GM18870 (cell line): ENCODE measurements at regions not wholly inside any gene's neighbourhood (a gene's known extent, or its start where the extent isn't known, plus 50 kb on each side); places are given as distances from the start of the nearest gene placed in this dataset.

ENCODE experiments used
- ATAC-seq: cut with Tn5 transposase; IDR thresholded peaks from one replicate; pipeline ENCODE4 v1.9.1; 2021; ENCODE audit warnings: moderate library complexity; ENCODE audit not compliant: unreplicated experiment

DNA sequence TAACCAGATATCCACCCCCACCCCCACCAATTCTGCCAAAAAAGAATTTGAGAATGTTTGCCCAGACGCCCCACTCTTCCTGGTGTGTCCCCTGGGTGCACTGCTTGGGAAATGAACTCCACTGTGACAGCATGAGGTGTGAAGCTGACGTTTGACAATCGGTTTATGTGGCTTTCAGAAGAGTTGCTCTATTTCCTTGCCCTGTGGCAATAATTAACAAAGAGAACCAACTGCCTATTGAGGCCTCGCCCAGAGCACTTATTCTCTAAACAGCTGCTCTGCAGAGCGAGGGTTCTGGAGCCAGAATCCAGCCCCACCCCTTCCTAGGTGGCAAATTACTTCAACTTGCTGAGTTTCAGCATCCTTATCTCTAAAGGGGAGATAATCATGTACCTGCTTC is 115.8 kb upstream of the SIX3 start:
- ATAC-seq: peak; percentile 78

DNA sequence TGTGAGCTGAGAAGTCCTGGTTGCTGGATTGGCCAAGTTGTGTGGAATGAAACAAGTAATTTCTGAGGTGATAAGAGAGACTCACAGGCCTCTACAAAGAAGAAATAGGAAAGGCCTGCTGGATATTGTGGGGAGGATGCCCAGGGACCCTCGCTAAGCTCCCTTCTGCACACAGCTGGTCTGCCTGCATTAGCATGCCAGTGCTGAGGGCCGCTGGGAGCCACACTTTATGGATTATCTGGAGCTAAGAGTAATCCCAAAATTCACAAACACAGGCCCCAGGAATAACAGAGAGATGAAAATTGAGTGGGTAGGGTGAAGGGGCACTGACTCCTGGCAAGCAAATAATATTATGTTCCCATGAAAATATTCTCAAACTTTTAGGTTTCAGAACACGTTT is 114.9 kb upstream of the SIX3 start:
- no peak for ATAC-seq

DNA sequence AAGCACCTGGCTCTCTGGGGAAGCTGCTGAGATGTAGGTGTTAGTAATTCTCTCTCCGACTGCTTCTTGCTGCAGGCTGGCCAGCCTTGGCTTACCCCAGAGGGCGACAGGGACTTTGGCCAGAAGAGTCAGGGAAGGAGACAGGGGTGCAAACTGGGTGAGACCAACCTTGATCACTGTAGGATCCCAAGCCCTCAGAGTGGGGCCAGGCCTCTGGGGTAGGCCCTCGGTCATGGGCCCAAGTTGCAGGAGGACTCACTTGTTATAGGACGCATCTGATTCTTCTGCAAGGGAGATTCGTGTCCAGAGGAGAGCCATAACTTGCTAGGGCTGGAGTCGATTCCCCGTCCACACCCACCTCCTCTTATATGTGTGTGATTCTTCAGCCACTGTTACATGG is 111.7 kb upstream of the SIX3 start:
- no peak for ATAC-seq

DNA sequence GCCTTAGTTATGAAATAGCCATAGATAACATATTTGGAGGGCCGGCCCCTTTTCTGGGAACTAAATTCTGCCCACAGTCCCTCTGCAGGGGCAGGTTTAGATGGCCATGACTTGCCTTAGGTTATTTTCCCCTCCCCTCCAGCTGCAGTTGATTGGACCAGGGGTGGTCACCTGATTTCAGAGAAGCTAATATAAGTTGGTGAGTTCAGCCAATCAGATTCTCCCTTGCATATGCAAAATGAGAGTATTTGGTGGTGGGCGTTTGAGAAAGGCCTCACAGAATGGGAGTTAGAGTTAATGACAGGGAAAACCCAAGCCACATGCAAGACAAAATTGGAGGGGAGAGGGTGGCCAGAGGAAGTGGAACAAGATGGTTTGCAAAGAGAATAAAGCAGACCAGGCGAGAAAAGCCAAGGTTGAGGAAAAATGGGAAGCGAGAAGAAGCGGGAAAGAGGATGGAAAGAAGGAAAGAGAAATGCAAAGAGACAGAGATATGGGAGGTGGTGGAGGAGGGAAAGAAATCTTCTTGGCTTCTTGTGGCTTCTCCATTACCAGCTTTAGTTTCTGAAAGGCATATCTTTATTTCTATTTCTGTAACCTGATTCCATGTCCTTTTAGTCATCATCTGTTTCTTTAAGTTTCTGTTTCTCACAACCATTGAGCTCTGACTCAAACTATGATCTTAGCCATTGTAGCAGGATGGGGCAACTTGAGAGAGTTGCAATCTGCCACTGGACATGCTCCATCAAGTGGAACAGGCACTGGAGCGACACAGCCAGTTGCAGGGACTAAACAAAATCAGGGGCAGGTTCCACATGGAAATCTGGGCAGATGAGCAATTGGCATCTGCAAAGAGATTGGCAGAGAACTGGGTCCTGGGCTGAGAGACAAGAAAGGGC is 108.1 kb upstream of the SIX3 start:
- peak; percentile 54 for ATAC-seq

DNA sequence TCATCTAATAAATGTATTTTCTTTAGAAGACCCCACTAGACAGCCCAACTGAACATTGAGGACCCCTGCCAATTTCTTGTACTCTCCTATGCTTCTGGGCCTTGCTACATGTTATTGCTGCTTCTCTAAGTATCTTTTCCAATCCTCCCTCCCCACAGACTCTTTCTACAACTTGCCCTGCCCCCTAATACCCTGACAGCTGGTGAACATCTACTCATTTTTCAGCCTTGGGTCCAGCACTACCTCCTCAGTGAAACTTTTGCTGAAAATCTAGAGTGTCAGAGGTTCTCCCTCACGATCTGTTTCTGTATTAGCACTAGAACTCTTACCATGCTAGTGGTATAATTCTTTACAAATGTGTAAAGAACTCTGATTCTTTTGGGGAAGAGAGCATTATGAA is 106.8 kb upstream of the SIX3 start:
- no peak for ATAC-seq

- no peak for ATAC-seq
Observed at GRCh38 chr2:44836174-44836573, 105.3 kb upstream of the SIX3 start.

GRCh38 chr2:44836916-44837315 is 104.6 kb upstream of the SIX3 start:
- no peak for ATAC-seq

- no peak for ATAC-seq
Observed at GRCh38 chr2:44838116-44838790, 103.2 kb upstream of the SIX3 start.

- ATAC-seq: no peak
Observed at GRCh38 chr2:44839370-44839769, 102.1 kb upstream of the SIX3 start.

DNA sequence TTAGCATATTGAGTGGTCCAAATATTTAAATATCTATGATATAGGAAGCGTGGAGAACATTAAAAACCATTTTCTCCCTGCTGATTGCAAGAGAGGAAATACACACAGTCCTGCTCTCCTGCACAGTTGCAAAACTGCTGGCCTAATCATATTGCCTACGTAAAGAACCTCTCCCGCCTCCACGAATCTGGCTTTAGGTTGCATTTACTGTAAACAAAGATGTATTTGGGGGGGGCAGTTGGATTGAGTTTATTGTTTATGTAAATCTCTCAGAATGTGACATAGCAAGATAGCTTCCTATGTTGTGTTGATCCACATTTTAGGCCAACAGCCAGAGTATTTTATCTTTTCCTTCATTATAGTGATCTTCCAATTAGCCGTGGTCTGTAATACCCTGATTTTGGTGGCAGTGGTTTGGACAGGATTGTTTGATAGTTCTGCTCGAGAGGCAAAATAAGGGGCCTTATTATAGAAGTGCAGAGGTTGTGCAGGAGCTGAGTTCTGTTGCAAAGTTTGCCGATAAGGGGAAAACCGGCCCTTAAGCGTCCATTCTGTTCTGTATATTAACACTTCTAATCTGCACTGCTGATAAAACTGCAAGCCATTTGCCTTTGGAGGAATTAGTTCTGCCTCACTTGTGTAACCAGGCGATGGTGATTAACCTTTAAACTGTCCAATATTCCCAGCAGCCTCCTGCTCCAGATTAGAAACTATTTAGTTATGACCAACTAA is 101.6 kb upstream of the SIX3 start:
- no peak for ATAC-seq

DNA sequence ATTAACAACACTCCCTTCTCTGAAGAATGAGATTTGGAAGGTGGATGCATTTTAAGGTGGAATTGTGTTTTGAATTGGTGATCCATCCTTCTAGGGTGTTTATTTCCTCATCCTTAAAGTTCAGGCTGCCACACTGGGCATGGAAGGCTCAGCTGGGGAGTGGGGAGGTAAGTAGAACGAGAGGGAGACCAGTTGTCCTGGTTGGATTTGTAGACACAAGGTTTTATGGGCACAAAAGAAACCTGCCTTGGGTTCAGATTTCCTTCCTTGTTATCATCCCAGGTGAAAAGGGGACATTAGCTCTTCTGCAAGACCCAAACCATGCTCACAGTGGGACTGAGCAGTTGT is 101.0 kb upstream of the SIX3 start:
- ATAC-seq: no peak

DNA sequence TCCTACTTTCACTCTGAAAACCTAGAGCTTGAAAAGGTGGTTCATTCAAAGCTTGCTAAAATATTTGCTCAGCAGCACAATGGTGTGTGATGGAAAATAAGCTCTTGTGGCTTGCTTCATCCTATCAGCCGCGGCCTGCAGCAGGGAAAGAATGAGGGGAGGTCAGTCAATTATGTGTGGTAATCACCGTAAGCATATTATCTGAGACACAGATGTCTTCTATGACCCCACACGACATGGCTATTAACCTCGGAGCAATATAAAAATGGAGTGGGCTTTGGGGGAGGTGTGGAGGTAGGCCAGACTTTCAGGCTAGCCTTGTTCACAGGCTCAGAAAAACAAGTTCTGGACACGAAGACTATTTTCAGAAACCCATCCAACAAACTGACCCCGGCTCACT is 98.4 kb upstream of the SIX3 start:
- no peak for ATAC-seq

DNA sequence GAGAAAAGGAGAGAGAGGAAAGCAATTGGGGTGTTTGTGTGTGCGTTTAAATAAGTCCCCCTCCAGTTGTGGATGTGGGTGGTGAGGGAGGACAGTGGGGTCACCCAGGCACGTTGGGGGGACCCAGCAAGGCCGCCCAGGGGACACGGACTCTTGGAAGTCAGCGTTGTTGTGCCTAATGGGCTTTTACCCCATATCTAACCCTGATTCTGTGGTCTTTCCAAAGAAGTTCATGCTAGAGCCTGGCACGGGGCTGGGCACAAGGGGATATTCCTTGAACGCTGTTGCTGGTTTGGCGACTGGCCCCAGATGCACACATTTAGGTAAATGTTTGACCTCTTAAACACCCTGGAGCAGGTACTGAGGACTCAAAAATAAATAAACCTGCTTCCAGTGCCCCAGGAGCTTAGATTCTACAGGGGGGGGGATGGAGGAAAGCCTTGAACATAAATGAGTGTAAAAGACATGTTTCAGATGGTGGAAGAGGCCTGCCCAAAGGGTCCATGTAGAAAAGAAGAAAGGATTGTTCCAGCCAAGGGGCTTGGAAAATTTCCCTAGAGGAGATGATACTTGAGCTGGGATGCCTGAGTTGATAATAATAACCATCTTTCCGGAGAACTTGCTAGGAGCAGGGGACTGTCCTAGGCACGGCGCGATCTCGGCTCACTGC is 97.7 kb upstream of the SIX3 start:
- ATAC-seq: no peak

DNA sequence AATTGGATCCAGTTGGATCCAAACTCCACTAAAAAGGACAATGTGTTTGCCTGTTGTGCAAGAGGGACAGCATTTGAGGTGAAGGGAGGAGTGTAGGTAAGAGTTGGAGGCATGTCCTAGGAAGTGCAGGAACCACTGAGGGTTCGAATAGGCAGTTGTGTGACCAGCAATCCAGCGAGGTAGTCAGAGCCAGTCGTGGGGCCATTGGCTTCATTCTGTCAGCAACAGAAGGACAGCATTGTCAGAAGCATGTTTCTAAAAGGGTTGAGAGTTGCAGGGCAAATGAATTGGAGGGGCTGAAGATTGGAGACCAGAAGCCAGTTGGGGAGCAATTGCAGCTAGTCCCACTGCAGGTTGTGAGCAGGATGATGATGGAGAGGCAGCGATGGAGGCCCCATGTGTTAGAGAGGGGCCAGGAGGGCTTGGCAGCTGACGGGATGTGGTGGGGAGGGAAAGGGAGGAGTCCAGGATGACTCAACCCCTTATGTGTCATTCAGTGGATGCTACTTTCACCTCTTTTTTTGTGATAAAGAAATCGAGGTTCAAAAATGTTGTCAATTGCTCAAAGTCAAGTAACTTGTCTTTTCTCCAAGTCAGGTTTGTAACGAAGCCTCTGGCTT is 96.7 kb upstream of the SIX3 start:
- ATAC-seq: no peak

- ATAC-seq: no peak
Observed at GRCh38 chr2:44848026-44848425, 93.5 kb upstream of the SIX3 start.

GRCh38 chr2:44850016-44850415 is 91.5 kb upstream of the SIX3 start:
- ATAC-seq: no peak

GRCh38 chr2:44851518-44851917 is 90.0 kb upstream of the SIX3 start:
- ATAC-seq: no peak

DNA sequence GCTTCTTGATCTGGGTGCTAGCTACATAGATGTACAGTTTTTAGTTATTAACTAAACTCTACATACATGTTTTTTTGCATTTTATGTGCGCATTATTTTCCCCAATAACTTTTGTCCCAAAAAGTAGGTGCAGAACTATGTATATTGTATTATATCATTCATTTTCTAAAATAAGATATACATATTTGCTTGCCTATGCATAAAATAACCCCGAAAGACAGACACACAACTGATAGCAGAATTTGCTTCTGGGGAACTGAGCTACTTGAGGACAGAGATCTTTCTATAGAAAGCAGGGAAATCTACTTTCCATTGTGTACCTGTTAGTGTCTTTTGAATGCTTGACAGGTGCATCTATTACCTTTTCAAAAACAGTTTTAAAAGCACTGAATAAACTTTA is 88.9 kb upstream of the SIX3 start:
- ATAC-seq: no peak

DNA sequence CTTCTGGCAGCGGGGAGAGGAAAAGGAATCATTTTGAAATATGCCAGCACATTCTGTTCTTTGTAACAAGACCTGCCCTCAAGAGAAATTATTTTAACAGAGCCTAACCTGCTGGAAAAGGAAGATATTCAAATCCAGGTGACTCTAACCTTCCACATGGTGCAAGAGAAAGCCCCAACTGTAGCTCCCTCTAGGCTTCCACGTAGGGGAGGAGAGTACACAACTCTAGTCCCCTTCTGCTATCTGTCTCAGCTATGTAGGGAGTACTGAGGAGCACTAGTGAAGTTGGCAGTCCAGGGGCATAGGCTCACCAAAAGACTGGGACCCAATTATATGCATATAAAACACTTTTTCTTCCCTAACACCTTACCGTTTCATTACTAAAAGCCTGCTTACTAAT is 82.2 kb upstream of the SIX3 start:
- no peak for ATAC-seq

DNA sequence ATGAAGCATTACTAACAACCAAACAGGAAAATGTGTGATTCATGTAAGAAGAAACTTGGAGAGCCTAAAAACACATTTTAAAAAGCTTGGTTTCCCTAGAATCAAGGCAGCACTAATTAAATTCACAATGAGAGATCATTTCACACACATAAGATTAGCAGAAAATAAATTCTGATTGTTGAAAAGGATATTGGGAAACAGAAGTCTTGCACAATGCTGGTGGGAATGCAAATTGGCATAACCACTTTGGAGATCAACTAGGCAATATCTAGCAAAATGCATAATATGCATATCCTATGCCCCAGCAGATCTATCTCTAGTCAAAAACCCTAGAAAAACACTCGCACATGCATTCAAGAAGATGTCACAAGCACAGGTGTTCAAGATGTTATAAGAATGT is 75.3 kb upstream of the SIX3 start:
- no peak for ATAC-seq

GRCh38 chr2:44869761-44870160 is 71.7 kb upstream of the SIX3 start:
- no peak for ATAC-seq
